Gastroesophageal sphincter (tissue), 3 donors: ENCODE measurements at regions not wholly inside any gene's neighbourhood (a gene's known extent, or its start where the extent isn't known, plus 50 kb on each side); places are given as distances from the start of the nearest gene placed in this dataset.

Experiments used
- EP300 ChIP-seq: sonication (generic); formaldehyde crosslinking; IDR thresholded peaks from one replicate; pipeline ENCODE4 v1.6.1; 2017; ENCODE audit warnings: antibody characterized with exemption, mild to moderate bottlenecking
- POLR2A ChIP-seq, 2 donors: fragments of 450-650 bp; IDR thresholded peaks; one replicate each; pipeline ENCODE4 v1.6.1; 2017; ENCODE audit warnings: antibody characterized with exemption in 2 of 2, mild to moderate bottlenecking in 2 of 2, moderate library complexity in 1 of 2
- POLR2AphosphoS5 ChIP-seq: sonication (generic); formaldehyde crosslinking; IDR thresholded peaks from one replicate; pipeline ENCODE4 v1.6.1; 2017; ENCODE audit warnings: antibody characterized with exemption
- TF ChIP-seq, protein P1 (sequence below), 4 experiments: fragments of 200-600 bp in 2 of 4; fragments of 450-650 bp in 2 of 4; sonication (generic) in 1 of 4; IDR thresholded peaks; one replicate each; pipeline ENCODE4 v1.5.1; 2017 to 2019; ENCODE audit warnings: antibody characterized with exemption in 4 of 4, mild to moderate bottlenecking in 2 of 4, moderate library complexity in 2 of 4

DNA sequence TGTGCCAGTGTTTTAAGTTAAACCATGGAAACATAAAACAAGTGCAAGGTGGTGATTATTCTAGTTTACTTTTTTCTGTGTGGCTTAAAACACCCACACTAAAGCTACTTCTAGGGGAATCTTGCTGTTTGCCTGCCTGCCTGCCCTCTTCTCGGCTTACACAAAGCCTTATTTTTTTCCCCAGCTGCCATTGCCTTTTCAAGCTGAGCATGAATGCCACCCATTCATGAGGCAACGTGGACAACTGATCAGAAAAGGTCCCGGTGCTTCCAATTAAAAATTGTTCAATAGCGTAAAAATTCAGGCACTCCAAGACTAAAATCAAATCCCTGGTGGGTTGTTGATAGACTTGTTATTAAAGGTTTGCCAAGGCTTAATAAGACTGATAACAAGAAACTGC lies 401.4 kb downstream of the TMEM161B start:
- TF ChIP-seq EP300 = no peak
- TF ChIP-seq, protein P1, sequence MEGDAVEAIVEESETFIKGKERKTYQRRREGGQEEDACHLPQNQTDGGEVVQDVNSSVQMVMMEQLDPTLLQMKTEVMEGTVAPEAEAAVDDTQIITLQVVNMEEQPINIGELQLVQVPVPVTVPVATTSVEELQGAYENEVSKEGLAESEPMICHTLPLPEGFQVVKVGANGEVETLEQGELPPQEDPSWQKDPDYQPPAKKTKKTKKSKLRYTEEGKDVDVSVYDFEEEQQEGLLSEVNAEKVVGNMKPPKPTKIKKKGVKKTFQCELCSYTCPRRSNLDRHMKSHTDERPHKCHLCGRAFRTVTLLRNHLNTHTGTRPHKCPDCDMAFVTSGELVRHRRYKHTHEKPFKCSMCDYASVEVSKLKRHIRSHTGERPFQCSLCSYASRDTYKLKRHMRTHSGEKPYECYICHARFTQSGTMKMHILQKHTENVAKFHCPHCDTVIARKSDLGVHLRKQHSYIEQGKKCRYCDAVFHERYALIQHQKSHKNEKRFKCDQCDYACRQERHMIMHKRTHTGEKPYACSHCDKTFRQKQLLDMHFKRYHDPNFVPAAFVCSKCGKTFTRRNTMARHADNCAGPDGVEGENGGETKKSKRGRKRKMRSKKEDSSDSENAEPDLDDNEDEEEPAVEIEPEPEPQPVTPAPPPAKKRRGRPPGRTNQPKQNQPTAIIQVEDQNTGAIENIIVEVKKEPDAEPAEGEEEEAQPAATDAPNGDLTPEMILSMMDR (IDR thresholded peaks at IDR 0.05) = no peak
- no peak for TF ChIP-seq POLR2A (IDR thresholded peaks at IDR 0.05)
- no peak for TF ChIP-seq POLR2AphosphoS5
